ENCODE measurements at regions not wholly inside any gene's neighbourhood (a gene's known extent, or its start where the extent isn't known, plus 50 kb on each side); places are given as distances from the start of the nearest gene placed in this dataset.
A peak's percentile ranks its signal among the peaks of the same experiment; 100 is the strongest.
"Not testable (repeated sequence)": the region's sequence is repeated elsewhere in the genome, so short reads cannot be mapped to it uniquely, and the experiment has no call there.

GRCh38 chr6:149127212-149127611, 190.3 kb upstream of the TAB2 start:
- DNase-seq (ENCODE audit: low spot score) = no peak

DNA sequence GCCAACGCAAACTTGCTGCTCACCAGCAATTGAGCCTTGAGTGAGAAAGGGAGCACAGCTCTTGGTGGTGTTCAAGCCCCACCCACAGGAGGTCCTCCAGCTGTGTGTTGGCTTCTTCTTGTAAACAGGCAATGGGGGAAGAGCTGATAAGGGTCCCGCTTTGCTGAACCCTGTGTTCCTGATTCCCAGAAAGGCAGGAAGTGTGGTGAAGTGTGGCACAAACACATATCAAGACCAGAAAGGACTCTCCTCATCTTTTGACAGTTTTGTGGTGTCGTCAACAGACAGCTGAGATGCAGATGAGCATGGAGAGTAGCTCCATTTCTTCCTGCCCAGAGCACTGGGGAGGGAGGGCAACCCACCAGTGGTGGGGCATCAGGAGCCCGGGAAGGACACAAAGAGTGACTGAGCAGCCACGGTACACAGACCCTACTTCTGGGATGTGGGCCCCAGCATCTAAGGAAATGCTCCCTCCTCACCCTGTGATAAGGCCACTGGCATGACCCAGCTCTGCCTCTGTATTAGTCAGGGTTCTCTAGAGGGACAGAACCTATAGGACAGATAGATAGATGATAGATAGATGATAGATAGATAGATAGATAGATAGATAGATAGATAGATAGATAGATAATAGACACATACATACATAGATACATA, 188.9 kb upstream of the TAB2 start:
- DNase-seq (ENCODE audit: low spot score) = peak; percentile 78

DNA sequence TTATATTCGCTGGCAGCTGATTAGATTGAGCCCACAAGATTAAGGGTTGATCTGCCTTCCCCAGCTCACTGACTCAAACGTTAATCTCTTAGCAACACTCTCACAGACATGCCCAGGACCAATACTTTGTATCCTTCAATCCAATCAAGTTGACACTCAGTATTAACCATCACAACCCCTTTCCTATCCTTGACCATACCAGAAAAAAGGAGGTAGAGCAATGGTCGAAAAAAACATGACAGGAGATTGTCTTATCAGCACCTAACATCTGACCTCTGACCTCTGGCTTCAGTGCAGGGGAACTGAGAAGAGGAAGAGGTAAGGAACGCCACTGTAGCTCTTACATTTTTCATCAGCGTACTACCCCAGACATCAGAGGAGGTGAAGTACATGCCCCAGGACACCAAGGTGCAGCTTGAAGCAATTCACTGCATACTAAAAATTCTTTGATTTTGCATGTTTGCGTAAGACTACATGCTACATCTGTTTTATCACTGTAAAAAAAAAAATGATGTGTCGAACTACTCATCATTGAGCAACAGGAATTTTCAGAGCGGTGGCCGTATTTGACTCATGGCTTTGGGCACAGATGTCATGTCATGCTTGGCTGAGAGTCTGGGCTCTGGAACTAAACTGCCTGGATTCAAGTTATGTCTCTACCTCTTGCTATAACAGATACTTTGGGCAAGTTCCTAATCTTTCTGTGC, 188.0 kb upstream of the TAB2 start:
- DNase-seq (ENCODE audit: low spot score) = no peak

GRCh38 chr6:149130090-149130489, 187.4 kb upstream of the TAB2 start:
- no peak for DNase-seq (ENCODE audit: low spot score)

DNA sequence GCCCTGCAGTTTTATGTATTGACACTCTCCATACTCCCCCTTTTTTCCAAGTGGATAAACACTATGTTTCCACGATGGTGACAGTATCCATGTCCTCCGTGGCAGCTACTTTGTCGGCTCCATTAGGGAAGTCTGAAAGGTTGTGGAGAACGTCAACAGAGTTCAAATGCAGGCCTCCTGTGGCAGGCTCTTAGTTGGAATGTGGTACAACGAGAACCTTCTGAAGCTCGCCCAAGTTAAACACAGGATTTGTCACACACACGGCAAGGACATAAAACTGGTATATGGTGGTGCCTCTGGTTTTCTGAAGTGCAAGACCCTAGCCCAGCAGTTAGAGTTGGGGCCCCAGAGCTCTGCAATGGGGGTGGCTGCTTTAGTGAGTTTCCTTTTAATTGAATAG, 187.0 kb upstream of the TAB2 start:
- no peak for DNase-seq (ENCODE audit: low spot score)

DNA sequence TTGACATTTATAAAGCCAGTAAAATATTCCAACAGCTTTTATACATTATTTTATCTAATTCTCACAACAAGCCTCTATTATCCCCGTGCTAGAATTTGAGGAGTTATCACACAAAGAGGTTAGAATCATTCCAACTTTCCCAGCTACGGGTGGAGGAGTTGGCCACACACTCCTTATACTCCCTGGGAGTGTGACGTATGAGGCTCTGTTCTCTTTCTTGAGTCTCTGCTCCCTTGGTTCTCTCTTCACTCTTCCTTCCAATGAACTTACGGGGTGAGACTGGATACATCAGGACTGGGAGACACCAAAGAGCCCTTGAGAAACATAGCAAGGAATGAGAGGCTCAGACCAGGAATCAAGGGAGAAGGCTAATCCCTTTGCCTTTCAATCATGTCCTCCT, 185.6 kb upstream of the TAB2 start:
- no peak for DNase-seq (ENCODE audit: low spot score)

GRCh38 chr6:149132336-149132735, 185.2 kb upstream of the TAB2 start:
- DNase-seq (ENCODE audit: low spot score) = peak; percentile 65

- DNase-seq (ENCODE audit: low spot score) = no peak
Observed at GRCh38 chr6:149134511-149134933, 183.0 kb upstream of the TAB2 start.

- DNase-seq (ENCODE audit: low spot score) = no peak
Observed at GRCh38 chr6:149135809-149136208, 181.7 kb upstream of the TAB2 start.

DNA sequence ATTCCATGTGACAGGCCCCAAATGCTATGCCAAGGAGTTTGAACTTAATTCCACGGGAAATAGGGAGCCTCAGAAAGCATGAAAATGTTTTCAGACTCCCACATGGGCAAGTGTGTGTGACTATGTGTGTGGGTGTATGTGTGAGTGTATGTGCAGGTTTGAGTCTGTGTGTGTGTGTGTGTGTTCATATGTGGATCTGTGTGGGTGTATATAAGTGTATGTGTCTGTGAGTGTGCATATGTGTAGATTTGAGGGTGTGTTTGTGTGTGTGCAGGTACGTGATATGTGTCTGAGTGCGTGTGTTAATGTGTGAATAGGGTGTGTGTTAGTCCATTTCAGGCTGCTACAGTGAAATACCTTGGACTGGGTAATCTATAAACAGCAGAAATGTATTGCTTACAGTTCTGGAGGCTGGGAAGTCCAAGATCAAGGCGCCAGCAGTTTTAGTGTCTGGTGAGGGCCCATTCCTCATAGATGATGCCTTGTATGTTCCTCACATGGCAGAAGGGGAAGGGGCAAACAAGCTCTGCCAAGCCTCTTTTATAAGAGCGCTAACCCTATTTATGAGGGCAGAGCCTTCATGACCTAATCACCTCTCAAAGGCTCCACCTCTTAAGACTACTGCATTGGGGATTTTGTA, 181.1 kb upstream of the TAB2 start:
- DNase-seq (ENCODE audit: low spot score) = no peak

DNA sequence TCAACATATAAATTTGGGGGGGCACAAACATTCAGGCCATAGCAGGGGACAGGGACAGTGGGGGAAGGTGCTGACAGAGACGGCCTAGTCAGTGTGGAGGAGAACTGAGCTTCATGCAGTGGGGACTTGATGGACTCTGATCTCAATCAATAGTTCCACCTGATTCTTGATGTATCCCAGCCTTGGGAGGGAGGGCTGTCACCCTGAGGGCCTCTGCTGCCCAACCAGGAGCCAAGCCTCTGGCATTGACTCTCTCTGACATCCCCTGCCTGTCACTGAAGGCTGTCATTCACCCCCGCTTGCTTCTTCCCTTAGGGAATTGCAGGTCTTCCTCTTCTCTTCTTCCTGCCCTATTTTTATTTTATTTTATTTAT, 180.6 kb upstream of the TAB2 start:
- no peak for DNase-seq (ENCODE audit: low spot score)

GRCh38 chr6:149137594-149137993, 179.9 kb upstream of the TAB2 start:
- no peak for DNase-seq (ENCODE audit: low spot score)

DNA sequence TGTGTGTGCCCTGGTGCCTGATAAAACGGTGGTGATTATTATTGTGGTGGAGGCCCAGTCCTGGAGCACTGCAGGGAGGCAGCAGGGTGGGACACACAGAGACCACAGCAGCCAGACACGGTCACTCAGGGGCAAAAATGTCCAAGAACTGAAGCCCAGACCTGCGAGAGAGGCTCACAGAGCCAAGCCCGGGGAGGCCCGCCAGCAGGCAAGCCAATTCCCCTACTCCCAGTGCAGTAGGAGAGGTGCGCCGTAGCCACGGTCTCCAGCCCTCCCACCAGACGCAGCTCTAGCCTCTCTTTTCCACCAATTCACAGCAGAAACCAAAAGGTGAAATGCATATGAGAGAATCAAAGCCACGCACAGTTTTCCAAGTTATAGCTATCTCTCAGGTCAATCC, 179.4 kb upstream of the TAB2 start:
- no peak for DNase-seq (ENCODE audit: low spot score)

DNA sequence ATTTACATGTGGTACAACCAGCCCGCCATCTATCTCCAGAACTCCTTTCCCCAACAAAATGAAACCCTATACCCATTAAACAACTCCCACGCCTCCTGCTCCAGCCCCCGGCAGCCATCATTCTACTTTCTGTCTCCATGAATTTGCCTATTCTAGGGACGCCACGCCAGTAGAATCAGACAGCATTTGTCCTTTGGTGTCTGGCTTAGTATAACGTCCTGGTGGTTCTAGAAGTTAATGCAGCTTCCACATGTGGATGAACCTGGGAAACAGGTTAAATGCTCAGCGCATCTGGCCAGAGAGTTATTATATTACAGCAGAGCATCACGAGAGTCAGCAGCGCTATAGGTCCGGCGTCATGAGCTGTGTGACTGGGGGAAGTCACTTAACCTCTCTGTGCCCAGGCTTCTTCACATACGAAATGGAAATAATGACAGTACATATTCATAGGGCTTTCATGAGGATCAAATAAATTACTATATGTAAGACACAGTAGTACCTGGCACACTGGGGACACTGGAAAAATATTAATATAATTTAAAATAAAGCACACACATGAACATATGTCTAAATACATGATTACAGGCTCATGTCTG, 178.7 kb upstream of the TAB2 start:
- no peak for DNase-seq (ENCODE audit: low spot score)

GRCh38 chr6:149139782-149140136, 177.8 kb upstream of the TAB2 start:
- no peak for DNase-seq (ENCODE audit: low spot score)

DNA sequence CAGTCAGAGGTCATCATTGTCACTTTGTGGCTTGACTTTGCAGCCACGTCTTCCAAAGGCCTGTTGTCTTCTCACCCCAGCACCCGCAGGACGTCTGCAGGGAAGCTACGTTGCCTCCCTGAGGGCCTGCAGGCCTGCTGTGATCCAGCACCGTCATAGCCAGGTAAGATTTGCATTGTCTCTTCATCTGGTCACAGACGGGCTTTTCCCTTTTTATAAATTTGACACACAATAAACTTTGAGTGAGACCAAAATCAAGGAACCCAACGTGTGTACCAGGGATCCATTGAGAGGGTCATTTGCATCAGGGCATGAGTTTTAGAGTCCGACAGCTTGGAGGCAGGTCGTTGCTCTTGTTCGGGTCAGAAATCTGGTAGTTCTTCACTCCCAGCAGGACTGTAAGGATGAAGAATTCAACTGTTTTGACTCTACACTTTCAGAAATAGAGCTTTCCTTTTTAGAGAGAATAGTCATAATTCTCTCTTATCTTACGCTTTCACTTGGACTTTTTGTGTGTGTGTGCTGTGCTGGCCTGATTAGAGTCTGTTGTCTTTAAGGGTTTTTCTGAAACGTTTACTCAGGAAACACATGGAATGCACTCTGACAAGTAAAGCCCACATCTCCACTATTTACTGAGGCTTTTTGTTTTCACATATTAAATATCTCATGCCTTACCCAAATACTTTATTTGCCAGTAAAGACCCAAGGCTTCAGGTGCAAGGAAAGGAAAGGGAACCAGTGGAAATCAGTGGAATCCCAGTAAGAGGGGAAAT, 177.2 kb upstream of the TAB2 start:
- DNase-seq (ENCODE audit: low spot score) = peak; percentile 92

DNA sequence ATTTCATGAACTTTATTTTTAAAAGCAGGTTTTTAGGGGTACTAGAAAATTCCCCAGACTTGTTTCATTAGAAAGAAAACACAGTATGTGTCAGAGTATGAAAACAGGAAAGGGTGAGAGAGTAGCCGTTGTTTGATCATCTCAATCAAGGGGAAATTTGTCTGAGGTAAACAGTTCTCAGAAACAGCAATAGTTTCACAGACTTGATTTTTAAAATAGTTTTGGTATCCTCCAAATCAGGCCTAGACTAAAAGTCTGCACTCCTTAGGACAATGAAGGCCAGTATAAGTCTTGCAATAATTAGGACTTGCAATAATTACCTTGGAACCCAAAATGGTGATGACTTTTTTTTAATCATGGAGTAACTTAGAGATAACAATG, 176.6 kb upstream of the TAB2 start:
- peak; percentile 85 for DNase-seq (ENCODE audit: low spot score)

GRCh38 chr6:149142924-149143429, 174.5 kb upstream of the TAB2 start:
- DNase-seq (ENCODE audit: low spot score) = no peak

DNA sequence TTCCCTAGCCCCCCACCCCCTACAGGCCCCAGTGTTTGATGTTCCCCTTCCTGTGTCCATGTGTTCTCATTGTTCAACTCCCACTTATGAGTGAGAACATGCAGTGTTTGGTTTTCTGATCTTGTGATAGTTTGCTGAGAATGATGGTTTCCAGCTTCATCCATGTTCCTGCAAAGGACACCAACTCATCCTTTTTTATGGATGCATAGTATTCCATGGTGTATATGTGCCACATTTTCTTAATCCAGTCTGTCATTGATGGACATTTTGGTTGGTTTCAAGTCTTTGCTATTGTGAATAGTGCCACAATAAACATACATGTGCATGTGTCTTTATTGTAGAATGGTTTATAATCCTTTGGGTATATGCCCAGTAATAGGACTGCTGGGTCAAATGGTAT, 171.7 kb upstream of the TAB2 start:
- not testable (repeated sequence) for DNase-seq (ENCODE audit: low spot score)

- no peak for DNase-seq (ENCODE audit: low spot score)
Observed at GRCh38 chr6:149147195-149147594, 170.3 kb upstream of the TAB2 start.

GRCh38 chr6:149147938-149148718, 169.4 kb upstream of the TAB2 start:
- peak; percentile 88 for DNase-seq (ENCODE audit: low spot score)

Measured in activated CD4-positive, alpha-beta T cell treated with anti-CD3 and anti-CD28 coated beads, Interleukin-2, Interleukin-4, amounts not matched to agents 100 ng/mL and 50 ng/mL, durations not matched to agents 16 hours and 8 hours (primary cell).